A549 (cell line): ENCODE measurements at regions not wholly inside any gene's neighbourhood (a gene's known extent, or its start where the extent isn't known, plus 50 kb on each side); places are given as distances from the start of the nearest gene placed in this dataset.

Experiments used
- BCL3 ChIP-seq: fragments of >200 bp; sonication (Bioruptor Twin); formaldehyde crosslinking; IDR thresholded peaks from 3 replicates; pipeline ENCODE4 v1.6.1; 2016
- CBX8 ChIP-seq: fragments of 200-600 bp; sonication (generic); IDR thresholded peaks from 2 replicates; pipeline ENCODE4 v1.6.1; 2016
- CHD2 ChIP-seq: fragments of 150-350 bp; IDR thresholded peaks from 2 replicates; pipeline ENCODE4 v1.6.1; 2014; ENCODE audit warnings: low read length; ENCODE audit not compliant: partially characterized antibody
- CHD4 ChIP-seq: fragments of 200-600 bp; sonication (generic); IDR thresholded peaks from 2 replicates; pipeline ENCODE4 v1.6.1; 2016; ENCODE audit warnings: antibody characterized with exemption, mild to moderate bottlenecking, borderline replicate concordance
- CTCF ChIP-seq: fragments of >200 bp; sonication (Bioruptor Twin); formaldehyde crosslinking; IDR thresholded peaks from 3 replicates; pipeline ENCODE4 v1.5.1; 2016
- E2F6 ChIP-seq: IDR thresholded peaks from 2 replicates; pipeline ENCODE4 v1.6.1; 2012; ENCODE audit warnings: low read depth, borderline replicate concordance
- EP300 ChIP-seq, 2 experiments: fragments of >200 bp; sonication (Bioruptor Twin); formaldehyde crosslinking; IDR thresholded peaks; 2 replicates in 1 of 2; 3 replicates in 1 of 2; pipeline ENCODE4 v1.6.1; 2016 to 2017
- ESRRA ChIP-seq: fragments of 150-350 bp; IDR thresholded peaks from 2 replicates; pipeline ENCODE4 v1.6.1; 2014; ENCODE audit warnings: mild to moderate bottlenecking, low read length, borderline replicate concordance
- HDAC2 ChIP-seq: fragments of 200-600 bp; sonication (generic); IDR thresholded peaks from 2 replicates; pipeline ENCODE4 v1.6.1; 2016
- JUN ChIP-seq, 2 experiments: fragments of >200 bp; sonication (Bioruptor Twin); formaldehyde crosslinking; IDR thresholded peaks; 2 replicates in 1 of 2; 3 replicates in 1 of 2; pipeline ENCODE4 v1.6.1; 2016 to 2017
- MAX ChIP-seq: IDR thresholded peaks from 2 replicates; pipeline ENCODE4 v1.6.1; 2012
- POLR2A ChIP-seq: IDR thresholded peaks from 2 replicates; pipeline ENCODE4 v1.6.1; 2012; ENCODE audit warnings: mild to moderate bottlenecking, low read length
- SMC3 ChIP-seq: fragments of >200 bp; sonication (Bioruptor Twin); formaldehyde crosslinking; IDR thresholded peaks from 3 replicates; pipeline ENCODE4 v1.6.1; 2018; ENCODE audit warnings: inconsistent platforms

- TF ChIP-seq CHD4 (no peak), ESRRA (no peak), CHD2 (no peak), CTCF (no peak), BCL3 (no peak), MAX (no peak), JUN (IDR thresholded peaks at IDR 0.05) (no peak), E2F6 (no peak), POLR2A (no peak), CBX8 (no peak), EP300 (IDR thresholded peaks at IDR 0.05) (no peak), HDAC2 (no peak), SMC3 (no peak)
These were observed 189.6 kb downstream of the PARM1 start for GRCh38 chr4:75122424-75123014.
